ENCODE measurements at regions not wholly inside any gene's neighbourhood (a gene's known extent, or its start where the extent isn't known, plus 50 kb on each side); places are given as distances from the start of the nearest gene placed in this dataset.

- Histone ChIP-seq H3K27me3 (no peaks in the 10 kb centered on the region), H3K4me1 (no peaks in the 10 kb centered on the region), H3K36me3 (no peaks in the 10 kb centered on the region), H3K27ac (no peak overlapping the region), H3K4me3 (replicated peaks in 1 of 3) (no peak overlapping the region), H3K9me3 (no peaks in the 10 kb centered on the region)
- intact Hi-C loops (cut with DNase I) = no loop called here
- 72% methylated on average over 5 of the region's 5 CpGs for WGBS, 2 donors
- TF ChIP-seq POLR2A (IDR thresholded peaks at IDR 0.05) (no peak), CTCF (IDR thresholded peaks at IDR 0.05) (no peak)
- no peak for DNase-seq
Measured at GRCh38 chr18:53864770-53865169, 359.7 kb downstream of the MBD2 start.

GRCh38 chr18:53862921-53863320, 361.5 kb downstream of the MBD2 start:
- DNase-seq = no peak
- Histone ChIP-seq H3K4me3 (replicated peaks in 1 of 3) (no peak overlapping the region), H3K9me3 (no peaks in the 10 kb centered on the region), H3K27me3 (no peaks in the 10 kb centered on the region), H3K4me1 (no peaks in the 10 kb centered on the region), H3K27ac (no peak overlapping the region), H3K36me3 (no peaks in the 10 kb centered on the region)
- intact Hi-C loops (cut with DNase I) = no loop called here
- WGBS, 2 donors = 4 to 19% methylated on average over 1 of the region's 1 CpG
- TF ChIP-seq POLR2A (IDR thresholded peaks at IDR 0.05) (no peak), CTCF (IDR thresholded peaks at IDR 0.05) (no peak)

GRCh38 chr18:53861185-53861584, 363.3 kb downstream of the MBD2 start:
- Histone ChIP-seq H3K36me3 (no peaks in the 10 kb centered on the region), H3K27me3 (no peaks in the 10 kb centered on the region), H3K9me3 (no peaks in the 10 kb centered on the region), H3K4me3 (replicated peaks in 1 of 3) (no peak overlapping the region), H3K4me1 (no peaks in the 10 kb centered on the region), H3K27ac (no peak overlapping the region)
- TF ChIP-seq CTCF (IDR thresholded peaks at IDR 0.05) (no peak), POLR2A (IDR thresholded peaks at IDR 0.05) (no peak)
- no peak for DNase-seq
- WGBS, 2 donors = 100% methylated on average over 1 of the region's 1 CpG; no CpG with 5 or more reads in 1 of the 2 donors
- intact Hi-C loops (cut with DNase I) = no loop called here

- Histone ChIP-seq H3K36me3 (no peaks in the 10 kb centered on the region), H3K9me3 (no peaks in the 10 kb centered on the region), H3K27ac (no peak overlapping the region), H3K4me3 (replicated peaks in 1 of 3) (no peak overlapping the region), H3K27me3 (no peaks in the 10 kb centered on the region), H3K4me1 (no peaks in the 10 kb centered on the region)
- TF ChIP-seq CTCF (IDR thresholded peaks at IDR 0.05) = no peak
- no peak for TF ChIP-seq POLR2A (IDR thresholded peaks at IDR 0.05)
- WGBS, 2 donors = 93 to 97% methylated on average over 1 of the region's 1 CpG
- intact Hi-C loops (cut with DNase I) = no loop called here
- DNase-seq = no peak
Measured at GRCh38 chr18:53859764-53860163, 364.7 kb downstream of the MBD2 start.

GRCh38 chr18:53850902-53851301, 373.6 kb downstream of the MBD2 start:
- no peaks in the 10 kb centered on the region for H3K4me1 ChIP-seq
- DNase-seq = no peak
- H3K4me3 ChIP-seq (replicated peaks in 1 of 3) = no peak overlapping the region
- no peaks in the 10 kb centered on the region for H3K9me3 ChIP-seq
- H3K27me3 ChIP-seq = no peaks in the 10 kb centered on the region
- no peaks in the 10 kb centered on the region for H3K36me3 ChIP-seq
- TF ChIP-seq POLR2A (IDR thresholded peaks at IDR 0.05) (no peak), CTCF (IDR thresholded peaks at IDR 0.05) (no peak)
- intact Hi-C loops (cut with DNase I) = no loop called here
- no peak overlapping the region for H3K27ac ChIP-seq

Measured in thyroid gland (tissue), 4 donors.